ENCODE measurements at regions not wholly inside any gene's neighbourhood (a gene's known extent, or its start where the extent isn't known, plus 50 kb on each side); places are given as distances from the start of the nearest gene placed in this dataset.
"Not testable (repeated sequence)": the region's sequence is repeated elsewhere in the genome, so short reads cannot be mapped to it uniquely, and the experiment has no call there.

GRCh38 chr2:133991606-133992168, 262.2 kb upstream of the MGAT5 start:
- in situ Hi-C loops (cut with MboI; ENCODE audit: low pct_ligation_motif_present in 1 of 4, low pct_unique_long_range_greater_than_20kb in 1 of 4, low sequenced_read_pairs in 3 of 4) = no loop called here
- TF ChIP-seq POLR2A (IDR thresholded peaks at IDR 0.05) = no peak
- no peak for TF ChIP-seq EP300 (IDR thresholded peaks at IDR 0.05; ENCODE audit: low read depth)
- no peak for TF ChIP-seq POLR2AphosphoS5 (IDR thresholded peaks at IDR 0.05)
- TF ChIP-seq CTCF (IDR thresholded peaks at IDR 0.05) = no peak
- intact Hi-C loops (cut with DNase I; ENCODE audit: low total_unique reads) = no loop called here
- Histone ChIP-seq H3K27ac (no peak overlapping the region), H3K27me3 (no peaks in the 10 kb centered on the region), H3K9me3 (no peaks in the 10 kb centered on the region), H3K4me1 (no peaks in the 10 kb centered on the region), H3K4me3 (no peak overlapping the region), H3K36me3 (no peaks in the 10 kb centered on the region)
- no peak for DNase-seq
- 83% methylated on average over 3 of the region's 3 CpGs; no CpG with 5 or more reads in 1 of the 2 donors for WGBS, 2 donors (ENCODE audit: low coverage in 1 of 2)

- no peak overlapping the region for H3K27ac ChIP-seq
- no peaks in the 10 kb centered on the region for H3K27me3 ChIP-seq
- in situ Hi-C loops (cut with MboI; ENCODE audit: low pct_ligation_motif_present in 1 of 4, low pct_unique_long_range_greater_than_20kb in 1 of 4, low sequenced_read_pairs in 3 of 4) (no loop called here), intact Hi-C loops (cut with DNase I; ENCODE audit: low total_unique reads) (no loop called here)
- H3K4me3 ChIP-seq = no peak overlapping the region
- no peaks in the 10 kb centered on the region for H3K36me3 ChIP-seq
- H3K9me3 ChIP-seq = no peaks in the 10 kb centered on the region
- H3K4me1 ChIP-seq = no peaks in the 10 kb centered on the region
- no peak for TF ChIP-seq EP300 (IDR thresholded peaks at IDR 0.05; ENCODE audit: low read depth)
- no peak for TF ChIP-seq POLR2AphosphoS5 (IDR thresholded peaks at IDR 0.05)
- no peak for TF ChIP-seq POLR2A (IDR thresholded peaks at IDR 0.05)
- no peak for TF ChIP-seq CTCF (IDR thresholded peaks at IDR 0.05)
- 50 to 89% methylated on average over 1 of the region's 1 CpG for WGBS, 2 donors (ENCODE audit: low coverage in 1 of 2)
- no peak for DNase-seq
These were observed 261.4 kb upstream of the MGAT5 start for GRCh38 chr2:133992454-133992853.

GRCh38 chr2:133993160-133993559, 260.7 kb upstream of the MGAT5 start:
- Histone ChIP-seq H3K36me3 (no peaks in the 10 kb centered on the region), H3K9me3 (no peaks in the 10 kb centered on the region), H3K4me1 (no peaks in the 10 kb centered on the region), H3K4me3 (no peak overlapping the region), H3K27ac (no peak overlapping the region), H3K27me3 (no peaks in the 10 kb centered on the region)
- DNase-seq = no peak
- in situ Hi-C loops (cut with MboI; ENCODE audit: low pct_ligation_motif_present in 1 of 4, low pct_unique_long_range_greater_than_20kb in 1 of 4, low sequenced_read_pairs in 3 of 4) (no loop called here), intact Hi-C loops (cut with DNase I; ENCODE audit: low total_unique reads) (no loop called here)
- no peak for TF ChIP-seq CTCF (IDR thresholded peaks at IDR 0.05)
- TF ChIP-seq POLR2A (IDR thresholded peaks at IDR 0.05) = no peak
- no peak for TF ChIP-seq POLR2AphosphoS5 (IDR thresholded peaks at IDR 0.05)
- TF ChIP-seq EP300 (IDR thresholded peaks at IDR 0.05; ENCODE audit: low read depth) = no peak
- 43 to 63% methylated on average over 1 to 3 of the region's 3 CpGs for WGBS, 2 donors (ENCODE audit: low coverage in 1 of 2)

- H3K27ac ChIP-seq; intact Hi-C loops (cut with DNase I; ENCODE audit: low total_unique reads); H3K4me1 ChIP-seq; H3K4me3 ChIP-seq; H3K27me3 ChIP-seq; H3K9me3 ChIP-seq; in situ Hi-C loops (cut with MboI; ENCODE audit: low pct_ligation_motif_present in 1 of 4, low pct_unique_long_range_greater_than_20kb in 1 of 4, low sequenced_read_pairs in 3 of 4); H3K36me3 ChIP-seq; DNase-seq: not testable (repeated sequence)
- WGBS, 2 donors (ENCODE audit: low coverage in 1 of 2) = 73 to 83% methylated on average over 3 to 4 of the region's 4 CpGs
These were observed 255.1 kb upstream of the MGAT5 start for GRCh38 chr2:133998726-133999125.

GRCh38 chr2:134002391-134002790, 251.5 kb upstream of the MGAT5 start:
- intact Hi-C loops (cut with DNase I; ENCODE audit: low total_unique reads) (no loop called here), in situ Hi-C loops (cut with MboI; ENCODE audit: low pct_ligation_motif_present in 1 of 4, low pct_unique_long_range_greater_than_20kb in 1 of 4, low sequenced_read_pairs in 3 of 4) (no loop called here)
- Histone ChIP-seq H3K27me3 (no peaks in the 10 kb centered on the region), H3K36me3 (no peaks in the 10 kb centered on the region), H3K4me1 (no peaks in the 10 kb centered on the region), H3K27ac (no peak overlapping the region), H3K9me3 (no peaks in the 10 kb centered on the region), H3K4me3 (no peak overlapping the region)
- no peak for TF ChIP-seq CTCF (IDR thresholded peaks at IDR 0.05)
- TF ChIP-seq POLR2AphosphoS5 (IDR thresholded peaks at IDR 0.05) = no peak
- TF ChIP-seq POLR2A (IDR thresholded peaks at IDR 0.05) = no peak
- TF ChIP-seq EP300 (IDR thresholded peaks at IDR 0.05; ENCODE audit: low read depth) = no peak
- no peak for DNase-seq
- WGBS, 2 donors (ENCODE audit: low coverage in 1 of 2) = 93 to 94% methylated on average over 1 of the region's 1 CpG
